HEK293 (cell line): ENCODE measurements at regions not wholly inside any gene's neighbourhood (a gene's known extent, or its start where the extent isn't known, plus 50 kb on each side); places are given as distances from the start of the nearest gene placed in this dataset.

Experiments used
- CTCF ChIA-PET: fragments of 350-600 bp; formaldehyde crosslinking; extraction: SDS; loops from one replicate; lab custom pipeline; 2021; ENCODE audit warnings: antibody characterized with exemption; lab: Yijun Ruan, JAX
- POLR2A ChIA-PET: fragments of 300-600 bp; formaldehyde crosslinking; extraction: SDS; loops from one replicate; lab custom pipeline; 2020; ENCODE audit warnings: antibody characterized with exemption, inconsistent platforms; lab: Yijun Ruan, JAX
- H3K27ac ChIP-seq: fragments of 200-500 bp; sonication (Bioruptor generic); 2 replicates; pipeline ENCODE4 v1.5.1; 2014; ENCODE audit warnings: low read depth, low read length, control low read depth, inconsistent platforms; ENCODE audit errors: extremely low read depth
- H3K36me3 ChIP-seq, 2 experiments: fragments of 200-500 bp in 1 of 2; sonication (Bioruptor generic) in 1 of 2; 1 replicate in 1 of 2; 2 replicates in 1 of 2; pipeline ENCODE4 v1.5.1; 2014 to 2017; ENCODE audit warnings: inconsistent platforms in 2 of 2, low read length in 2 of 2; ENCODE audit not compliant: control insufficient read depth in 2 of 2, insufficient read depth in 1 of 2
- H3K4me1 ChIP-seq: fragments of 200-500 bp; sonication (Bioruptor generic); 2 replicates; pipeline ENCODE4 v1.5.1; 2014; ENCODE audit warnings: mild to moderate bottlenecking, low read length, inconsistent platforms; ENCODE audit not compliant: control insufficient read depth, insufficient read depth
- H3K4me3 ChIP-seq: 2 replicates; pipeline ENCODE4 v1.5.1; 2011; ENCODE audit warnings: low read depth, mild to moderate bottlenecking, control low read depth, low read length, moderate library complexity
- H3K9me3 ChIP-seq: fragments of 200-500 bp; sonication (Bioruptor generic); 2 replicates; pipeline ENCODE4 v1.5.1; 2014; ENCODE audit warnings: low read depth, low read length, inconsistent platforms; ENCODE audit not compliant: control insufficient read depth, insufficient read depth
- GLIS1 ChIP-seq: fragments of 450-650 bp; formaldehyde crosslinking; IDR thresholded peaks from 2 replicates; pipeline ENCODE4 v1.5.1; 2016; ENCODE audit warnings: missing biosample characterization, missing genetic modification characterization
- MZF1 ChIP-seq: fragments of 450-650 bp; formaldehyde crosslinking; IDR thresholded peaks from 2 replicates; pipeline ENCODE4 v1.5.1; 2017; ENCODE audit warnings: missing biosample characterization, missing genetic modification characterization, borderline replicate concordance
- OSR2 ChIP-seq: fragments of 450-650 bp; formaldehyde crosslinking; IDR thresholded peaks from 2 replicates; pipeline ENCODE4 v1.5.1; 2016; ENCODE audit warnings: missing biosample characterization, missing genetic modification characterization
- PRDM6 ChIP-seq: fragments of 450-650 bp; formaldehyde crosslinking; IDR thresholded peaks from 2 replicates; pipeline ENCODE4 v1.5.1; 2017; ENCODE audit warnings: missing biosample characterization, missing genetic modification characterization
- ZBTB11 ChIP-seq: fragments of 450-650 bp; formaldehyde crosslinking; conservative IDR thresholded peaks from 2 replicates; pipeline ENCODE4 v1.5.1; 2016; ENCODE audit warnings: low read depth, missing biosample characterization, missing genetic modification characterization
- ZBTB17 ChIP-seq: fragments of 450-650 bp; formaldehyde crosslinking; IDR thresholded peaks from 2 replicates; pipeline ENCODE4 v1.5.1; 2016; ENCODE audit warnings: missing biosample characterization, missing genetic modification characterization
- ZBTB7A ChIP-seq: fragments of 450-650 bp; formaldehyde crosslinking; IDR thresholded peaks from 2 replicates; pipeline ENCODE4 v1.5.1; 2016; ENCODE audit warnings: low read depth, missing biosample characterization, missing genetic modification characterization
- ZNF148 ChIP-seq: fragments of 450-650 bp; formaldehyde crosslinking; IDR thresholded peaks from 2 replicates; pipeline ENCODE4 v1.5.0; 2017; ENCODE audit warnings: missing biosample characterization, missing genetic modification characterization, borderline replicate concordance
- ZNF157 ChIP-seq: fragments of 450-650 bp; formaldehyde crosslinking; IDR thresholded peaks from 2 replicates; pipeline ENCODE4 v1.5.1; 2016; ENCODE audit warnings: missing biosample characterization, missing genetic modification characterization
- ZNF175 ChIP-seq: fragments of 450-650 bp; formaldehyde crosslinking; IDR thresholded peaks from 2 replicates; pipeline ENCODE4 v1.5.1; 2016; ENCODE audit warnings: missing biosample characterization, missing genetic modification characterization
- ZNF2 ChIP-seq: fragments of 450-650 bp; formaldehyde crosslinking; IDR thresholded peaks from 2 replicates; pipeline ENCODE4 v1.5.1; 2016; ENCODE audit warnings: missing biosample characterization, missing genetic modification characterization
- ZNF211 ChIP-seq: fragments of 450-650 bp; formaldehyde crosslinking; IDR thresholded peaks from 2 replicates; pipeline ENCODE4 v1.5.1; 2016; ENCODE audit warnings: low read depth, missing biosample characterization, missing genetic modification characterization
- ZNF274 ChIP-seq, 2 experiments: fragments of 200-500 bp in 1 of 2; fragments of 450-650 bp in 1 of 2; sonication (Bioruptor generic) in 1 of 2; formaldehyde crosslinking in 1 of 2; IDR thresholded peaks; 2 replicates each; pipeline versions ENCODE4 v1.5.1 to v1.6.1; 2014 to 2016; ENCODE audit warnings: borderline replicate concordance in 1 of 2, inconsistent platforms in 1 of 2, low read length in 1 of 2, missing biosample characterization in 1 of 2, missing genetic modification characterization in 1 of 2
- ZNF561 ChIP-seq: fragments of 450-650 bp; IDR thresholded peaks from 2 replicates; pipeline ENCODE4 v1.5.1; 2018; ENCODE audit warnings: missing biosample characterization, missing genetic modification characterization, borderline replicate concordance
- ZNF629 ChIP-seq: fragments of 450-650 bp; formaldehyde crosslinking; IDR thresholded peaks from 2 replicates; pipeline ENCODE4 v1.5.1; 2017; ENCODE audit warnings: missing biosample characterization, missing genetic modification characterization
- ZSCAN16 ChIP-seq: fragments of 450-650 bp; formaldehyde crosslinking; IDR thresholded peaks from 2 replicates; pipeline ENCODE4 v1.5.1; 2016; ENCODE audit warnings: missing biosample characterization, missing genetic modification characterization

- TF ChIP-seq ZNF274 (IDR thresholded peaks at IDR 0.05; ENCODE audit: low read length): no peak
- no peak for TF ChIP-seq ZNF274 (tag by site-specific recombination; IDR thresholded peaks at IDR 0.05; ENCODE audit: borderline replicate concordance)
- no peak for TF ChIP-seq ZBTB7A
- no peak for TF ChIP-seq ZNF175 (tag by site-specific recombination)
These were observed 235.3 kb downstream of the ARRDC4 start (continued) for GRCh38 chr15:98195796-98196195.

GRCh38 chr15:98196371-98196770 is 235.9 kb downstream of the ARRDC4 start:
- H3K4me3 ChIP-seq: no peak overlapping the region
- TF ChIP-seq MZF1 (tag by site-specific recombination) (no peak), ZNF561 (no peak), ZBTB17 (no peak), ZSCAN16 (tag by site-specific recombination) (no peak)
- ChIA-PET POLR2A (no interaction called here), CTCF (interaction anchor here (0.6 to 2.1 kb wide), 4 partner anchors 19 to 298 kb away, joined by 3 to 8 read pairs (median 4); no protein-coding TSS in a partner anchor)
- H3K27ac ChIP-seq: no peak overlapping the region
- no peaks in the 10 kb centered on the region for H3K36me3 ChIP-seq
- H3K9me3 ChIP-seq: no peaks in the 10 kb centered on the region
- H3K4me1 ChIP-seq: no peaks in the 10 kb centered on the region

GRCh38 chr15:98202256-98202655 is 241.8 kb downstream of the ARRDC4 start:
- Histone ChIP-seq H3K4me1 (0 out of 2 replicates have a peak, but pooled peaks cover 4% of the 10 kb centered on the region), H3K9me3 (no peaks in the 10 kb centered on the region; the same call in 1 of the 2 replicates), H3K36me3 (no peaks in the 10 kb centered on the region), H3K4me3 (no peak overlapping the region), H3K27ac (no peak overlapping the region)
- CTCF ChIA-PET: no interaction called here
- POLR2A ChIA-PET: no interaction called here
- TF ChIP-seq ZNF148 (tag by site-specific recombination) (no peak), ZNF157 (no peak), ZNF2 (tag by site-specific recombination) (no peak), ZNF211 (tag by site-specific recombination) (no peak), GLIS1 (tag by site-specific recombination) (peak; percentile 49), ZNF629 (tag by site-specific recombination) (no peak), OSR2 (tag by site-specific recombination) (peak; percentile 40; the same call in 1 of the 2 replicates), ZBTB11 (tag by site-specific recombination) (no peak), PRDM6 (tag by site-specific recombination) (no peak)
